ENCODE measurements at regions not wholly inside any gene's neighbourhood (a gene's known extent, or its start where the extent isn't known, plus 50 kb on each side); places are given as distances from the start of the nearest gene placed in this dataset.

GRCh38 chr4:123840197-123840596 is 443.6 kb downstream of the SPRY1 start:
- Histone ChIP-seq H3K27ac (ENCODE audit: low read depth, low read length, poor library complexity, severe bottlenecking) (no peak overlapping the region), H3K36me3 (ENCODE audit: insufficient read depth, low read length) (no peaks in the 10 kb centered on the region), H3K4me1 (ENCODE audit: insufficient read depth, low read length, poor library complexity, severe bottlenecking) (no peaks in the 10 kb centered on the region), H3K4me2 (ENCODE audit: low read length) (no peak overlapping the region), H3K4me3 (ENCODE audit: low read depth, low read length, poor library complexity, severe bottlenecking) (no peak overlapping the region), H2AFZ (ENCODE audit: low read length) (no peak overlapping the region), H3K9me2 (ENCODE audit: insufficient read depth, low read length) (no peaks in the 10 kb centered on the region), H3K9me3 (ENCODE audit: low read length) (no peaks in the 10 kb centered on the region), H3K79me2 (ENCODE audit: insufficient read depth, low read depth, low read length) (no peaks in the 10 kb centered on the region), H4K20me1 (ENCODE audit: insufficient read depth, low read length) (no peaks in the 10 kb centered on the region)
- CTCF ChIA-PET (ENCODE audit: unreplicated experiment) = no interaction called here
- no TSS peak for BruUV-seq (replicated peaks)
- no peak for TF ChIP-seq EZH2phosphoT487 (IDR thresholded peaks at IDR 0.05; ENCODE audit: borderline replicate concordance, low read depth, low read length)
- no peak for TF ChIP-seq CTCF (conservative IDR thresholded peaks at IDR 0.05; ENCODE audit: low read length)
- POLR2A ChIA-PET = interaction anchor here (0.5 kb wide), 1 partner anchor 41 kb away, joined by 3 read pairs; no protein-coding TSS in a partner anchor
- intact Hi-C loops (cut with micrococcal nuclease; ENCODE audit: unreplicated experiment) = no loop called here
- no peak for DNase-seq (ENCODE audit: low spot score)

GRCh38 chr4:123841447-123842121 is 445.0 kb downstream of the SPRY1 start:
- ChIA-PET CTCF (ENCODE audit: unreplicated experiment) (no interaction called here), POLR2A (interaction anchor here (0.7 to 0.8 kb wide), 4 partner anchors 240 to 849 kb away, joined by 3 to 4 read pairs (median 3); no protein-coding TSS in a partner anchor)
- Histone ChIP-seq H3K4me3 (ENCODE audit: low read depth, low read length, poor library complexity, severe bottlenecking) (no peak overlapping the region), H4K20me1 (ENCODE audit: insufficient read depth, low read length) (no peaks in the 10 kb centered on the region), H3K27ac (ENCODE audit: low read depth, low read length, poor library complexity, severe bottlenecking) (no peak overlapping the region), H3K4me1 (ENCODE audit: insufficient read depth, low read length, poor library complexity, severe bottlenecking) (no peaks in the 10 kb centered on the region), H3K4me2 (ENCODE audit: low read length) (no peak overlapping the region), H3K9me2 (ENCODE audit: insufficient read depth, low read length) (no peaks in the 10 kb centered on the region), H3K9me3 (ENCODE audit: low read length) (no peaks in the 10 kb centered on the region), H2AFZ (ENCODE audit: low read length) (no peak overlapping the region), H3K36me3 (ENCODE audit: insufficient read depth, low read length) (no peaks in the 10 kb centered on the region), H3K79me2 (ENCODE audit: insufficient read depth, low read depth, low read length) (no peaks in the 10 kb centered on the region)
- DNase-seq (ENCODE audit: low spot score) = no peak
- intact Hi-C loops (cut with micrococcal nuclease; ENCODE audit: unreplicated experiment) = no loop called here
- TF ChIP-seq EZH2phosphoT487 (IDR thresholded peaks at IDR 0.05; ENCODE audit: borderline replicate concordance, low read depth, low read length) (no peak), CTCF (conservative IDR thresholded peaks at IDR 0.05; ENCODE audit: low read length) (no peak)
- no TSS peak for BruUV-seq (replicated peaks)

GRCh38 chr4:123843137-123843536 is 446.5 kb downstream of the SPRY1 start:
- H3K36me3 ChIP-seq (ENCODE audit: insufficient read depth, low read length) = no peaks in the 10 kb centered on the region
- H3K4me3 ChIP-seq (ENCODE audit: low read depth, low read length, poor library complexity, severe bottlenecking) = no peak overlapping the region
- TF ChIP-seq CTCF (conservative IDR thresholded peaks at IDR 0.05; ENCODE audit: low read length) (no peak), EZH2phosphoT487 (IDR thresholded peaks at IDR 0.05; ENCODE audit: borderline replicate concordance, low read depth, low read length) (no peak)
- DNase-seq (ENCODE audit: low spot score) = no peak
- H3K79me2 ChIP-seq (ENCODE audit: insufficient read depth, low read depth, low read length) = no peaks in the 10 kb centered on the region
- H4K20me1 ChIP-seq (ENCODE audit: insufficient read depth, low read length) = no peaks in the 10 kb centered on the region
- no peaks in the 10 kb centered on the region for H3K4me1 ChIP-seq (ENCODE audit: insufficient read depth, low read length, poor library complexity, severe bottlenecking)
- ChIA-PET POLR2A (no interaction called here), CTCF (ENCODE audit: unreplicated experiment) (no interaction called here)
- no peak overlapping the region for H3K4me2 ChIP-seq (ENCODE audit: low read length)
- no peaks in the 10 kb centered on the region for H3K9me2 ChIP-seq (ENCODE audit: insufficient read depth, low read length)
- H3K27ac ChIP-seq (ENCODE audit: low read depth, low read length, poor library complexity, severe bottlenecking) = no peak overlapping the region
- H3K9me3 ChIP-seq (ENCODE audit: low read length) = no peaks in the 10 kb centered on the region
- no TSS peak for BruUV-seq (replicated peaks)
- intact Hi-C loops (cut with micrococcal nuclease; ENCODE audit: unreplicated experiment) = no loop called here
- H2AFZ ChIP-seq (ENCODE audit: low read length) = no peak overlapping the region

All from OCI-LY7 (cell line).